GM12872 (cell line): ENCODE measurements at regions not wholly inside any gene's neighbourhood (a gene's known extent, or its start where the extent isn't known, plus 50 kb on each side); places are given as distances from the start of the nearest gene placed in this dataset.

Source experiments
- CTCF ChIP-seq: IDR thresholded peaks from 3 replicates; pipeline ENCODE4 v1.5.1; 2011; ENCODE audit warnings: low read depth, mild to moderate bottlenecking, low read length, moderate library complexity; ENCODE audit not compliant: insufficient read depth

DNA sequence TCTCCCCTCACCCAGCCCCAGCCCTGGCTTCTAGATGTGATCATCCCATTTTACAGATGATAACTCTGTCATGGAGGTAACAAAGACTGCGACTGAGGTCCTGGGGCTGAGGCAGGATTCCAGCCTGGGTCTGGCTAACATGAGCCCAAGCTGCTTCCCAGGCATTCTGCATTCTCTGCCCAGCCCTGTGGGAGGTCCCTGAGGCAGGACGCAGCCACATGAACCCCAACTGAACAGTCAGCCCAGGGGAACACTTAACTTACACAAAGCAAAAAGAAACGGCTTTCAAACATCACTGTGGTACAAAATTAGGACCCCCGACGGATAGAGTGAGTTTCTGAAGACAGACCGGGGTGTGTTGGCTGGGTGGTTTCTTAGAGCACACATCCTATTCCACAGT is 135.3 kb downstream of the ACKR3 start:
- no peak for TF ChIP-seq CTCF

DNA sequence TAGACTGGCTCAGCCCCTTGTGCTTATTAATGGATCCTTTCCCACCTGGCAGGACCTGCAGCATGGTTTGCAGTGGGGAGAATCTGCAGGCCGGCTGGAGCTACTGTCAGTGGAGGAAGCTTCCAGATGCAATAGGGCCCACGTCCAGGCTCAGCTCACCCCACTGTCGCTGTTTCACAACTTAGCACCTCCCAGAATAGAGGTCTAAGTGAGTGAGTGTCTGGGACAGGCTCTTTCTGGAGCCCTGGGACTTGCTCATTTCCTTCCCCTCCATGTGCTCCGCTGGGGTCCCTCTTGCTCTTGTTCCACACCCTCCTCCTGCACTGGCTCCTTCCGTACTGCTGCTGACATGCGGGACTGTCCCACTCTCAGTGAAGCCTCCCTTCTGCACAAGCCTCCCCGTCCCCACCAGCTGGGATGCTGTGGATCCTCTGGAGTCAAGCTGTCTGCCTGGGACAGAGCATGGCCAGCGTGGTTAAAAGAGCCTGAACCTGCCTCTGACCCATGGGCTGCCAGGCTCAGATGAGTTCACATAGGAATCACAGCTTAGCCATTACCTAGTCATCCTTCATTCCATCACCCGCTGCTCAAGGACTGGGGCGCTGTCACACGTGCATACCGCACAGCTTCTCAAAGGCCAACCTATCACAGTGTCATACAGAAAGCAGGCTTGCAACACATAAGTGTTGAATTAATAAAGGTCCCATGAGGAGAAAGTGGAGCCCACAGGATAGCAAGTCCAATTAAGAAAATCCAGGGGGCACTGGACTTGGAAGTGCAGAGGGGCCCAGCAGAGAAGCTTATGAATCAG is 135.9 kb downstream of the ACKR3 start:
- no peak for TF ChIP-seq CTCF

DNA sequence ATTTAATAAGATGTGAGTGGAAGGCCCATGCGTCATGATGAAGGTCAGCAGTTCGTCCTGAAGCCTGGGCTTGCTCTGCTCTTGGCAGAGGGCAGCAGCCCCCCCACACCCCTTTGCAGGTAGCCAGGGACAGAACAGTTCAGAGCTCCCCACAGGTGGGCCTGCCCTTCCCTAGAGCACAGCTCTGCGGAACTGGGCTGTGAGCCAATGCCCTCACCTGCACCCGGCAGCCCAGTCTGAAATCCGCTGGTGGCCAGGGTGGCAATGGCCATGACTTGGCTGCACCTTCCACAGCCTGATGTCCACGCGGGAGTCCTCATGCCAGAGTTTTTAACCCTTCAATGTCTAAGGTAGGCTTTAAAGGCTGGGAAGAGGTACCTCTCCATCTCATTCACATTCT is 136.7 kb downstream of the ACKR3 start:
- no peak for TF ChIP-seq CTCF

DNA sequence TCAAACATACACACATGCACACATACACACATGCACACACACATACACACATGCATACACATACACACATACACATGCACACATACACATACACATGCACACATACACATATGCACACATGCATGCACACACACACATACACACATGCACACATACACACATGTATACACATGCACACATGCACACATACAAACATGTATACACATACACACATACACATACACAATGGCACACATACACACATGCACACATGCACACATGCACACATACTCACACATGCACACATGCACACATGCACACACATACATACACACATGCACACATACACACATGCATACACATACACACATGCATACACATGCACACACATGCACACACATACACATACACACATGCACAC is 137.2 kb downstream of the ACKR3 start:
- no peak for TF ChIP-seq CTCF

- no peak for TF ChIP-seq CTCF
Observed at GRCh38 chr2:236711440-236711839, 141.8 kb downstream of the ACKR3 start.

GRCh38 chr2:236712304-236712703 is 142.7 kb downstream of the ACKR3 start:
- no peak for TF ChIP-seq CTCF

GRCh38 chr2:236712961-236713673 is 143.5 kb downstream of the ACKR3 start:
- TF ChIP-seq CTCF, result no peak
